Breast epithelium (tissue), 4 donors: ENCODE measurements at regions not wholly inside any gene's neighbourhood (a gene's known extent, or its start where the extent isn't known, plus 50 kb on each side); places are given as distances from the start of the nearest gene placed in this dataset.

Source experiments
- DNase-seq, 2 donors: peaks; one replicate each; pipeline ENCODE4 v3.0.0-alpha.2; 2019; ENCODE audit warnings: low spot score in 2 of 2
- H3K27ac ChIP-seq, 2 donors: fragments of 200-600 bp; sonication (generic) in 1 of 2; one replicate each; pipeline ENCODE4 v1.5.1; 2016 to 2019; ENCODE audit warnings: mild to moderate bottlenecking in 1 of 2
- H3K27me3 ChIP-seq, 2 donors: fragments of 200-600 bp; sonication (generic) in 1 of 2; one replicate each; pipeline versions ENCODE4 v1.5.1 to v1.6.0; 2017 to 2019; ENCODE audit warnings: control low read depth in 1 of 2, mild to moderate bottlenecking in 1 of 2
- H3K36me3 ChIP-seq: fragments of 200-600 bp; one replicate; pipeline ENCODE4 v1.5.1; 2019
- H3K4me1 ChIP-seq, 2 donors: fragments of 200-600 bp; sonication (generic); one replicate each; pipeline ENCODE4 v1.5.1; 2016 to 2019; ENCODE audit warnings: control low read depth in 1 of 2
- H3K4me3 ChIP-seq, 3 donors: fragments of 200-600 bp; sonication (generic); 1 replicate in 2 of 3; 2 replicates in 1 of 3; pipeline ENCODE4 v1.5.1; 2016 to 2019; ENCODE audit warnings: mild to moderate bottlenecking in 3 of 3, moderate library complexity in 2 of 3
- H3K9me3 ChIP-seq, 2 donors: fragments of 200-600 bp; sonication (generic) in 1 of 2; one replicate each; pipeline ENCODE4 v1.5.1; 2016 to 2019; ENCODE audit warnings: control low read depth in 1 of 2
- POLR2A ChIP-seq: fragments of 450-650 bp; IDR thresholded peaks from one replicate; pipeline ENCODE4 v1.6.1; 2016; ENCODE audit warnings: antibody characterized with exemption, mild to moderate bottlenecking, moderate library complexity
- POLR2AphosphoS5 ChIP-seq, 3 donors: sonication (generic); formaldehyde crosslinking; IDR thresholded peaks; one replicate each; pipeline ENCODE4 v1.6.1; 2017; ENCODE audit warnings: antibody characterized with exemption in 3 of 3
- intact Hi-C: fragments of 100-400 bp; cut with DNase I; formaldehyde crosslinking; loops from one replicate; pipeline ENCODE4 v1.15.1; 2023; ENCODE audit warnings: low total_unique reads
- TF ChIP-seq, protein P1 (sequence below), 3 donors: fragments of 450-650 bp; IDR thresholded peaks; one replicate each; pipeline ENCODE4 v1.5.1; 2016 to 2017; ENCODE audit warnings: antibody characterized with exemption in 3 of 3, mild to moderate bottlenecking in 3 of 3, moderate library complexity in 3 of 3

DNA sequence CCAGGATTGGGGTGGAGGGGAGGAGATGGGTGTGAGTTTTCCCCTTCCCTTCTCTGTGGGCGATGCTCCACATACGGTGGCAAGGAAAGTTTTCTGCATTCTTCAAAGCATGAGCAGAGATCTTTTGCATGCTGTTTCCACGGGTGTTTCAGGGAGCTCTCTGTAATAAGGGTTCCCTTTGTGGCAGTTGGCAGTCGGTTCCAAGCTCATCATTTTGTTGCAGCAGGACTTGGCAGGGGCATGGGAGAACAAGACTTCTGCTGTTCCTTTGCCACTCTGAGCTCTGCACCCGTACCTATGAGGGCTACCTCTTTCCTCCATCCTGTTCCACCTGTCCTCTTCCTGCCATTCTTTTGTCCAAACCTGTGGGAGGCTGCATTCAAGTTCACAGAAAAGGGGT, 71.3 kb upstream of the SPRED2 start:
- TF ChIP-seq POLR2AphosphoS5 (IDR thresholded peaks at IDR 0.05) (no peak), POLR2A (no peak)
- TF ChIP-seq, protein P1, sequence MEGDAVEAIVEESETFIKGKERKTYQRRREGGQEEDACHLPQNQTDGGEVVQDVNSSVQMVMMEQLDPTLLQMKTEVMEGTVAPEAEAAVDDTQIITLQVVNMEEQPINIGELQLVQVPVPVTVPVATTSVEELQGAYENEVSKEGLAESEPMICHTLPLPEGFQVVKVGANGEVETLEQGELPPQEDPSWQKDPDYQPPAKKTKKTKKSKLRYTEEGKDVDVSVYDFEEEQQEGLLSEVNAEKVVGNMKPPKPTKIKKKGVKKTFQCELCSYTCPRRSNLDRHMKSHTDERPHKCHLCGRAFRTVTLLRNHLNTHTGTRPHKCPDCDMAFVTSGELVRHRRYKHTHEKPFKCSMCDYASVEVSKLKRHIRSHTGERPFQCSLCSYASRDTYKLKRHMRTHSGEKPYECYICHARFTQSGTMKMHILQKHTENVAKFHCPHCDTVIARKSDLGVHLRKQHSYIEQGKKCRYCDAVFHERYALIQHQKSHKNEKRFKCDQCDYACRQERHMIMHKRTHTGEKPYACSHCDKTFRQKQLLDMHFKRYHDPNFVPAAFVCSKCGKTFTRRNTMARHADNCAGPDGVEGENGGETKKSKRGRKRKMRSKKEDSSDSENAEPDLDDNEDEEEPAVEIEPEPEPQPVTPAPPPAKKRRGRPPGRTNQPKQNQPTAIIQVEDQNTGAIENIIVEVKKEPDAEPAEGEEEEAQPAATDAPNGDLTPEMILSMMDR (IDR thresholded peaks at IDR 0.05) = no peak
- DNase-seq = no peak
- Histone ChIP-seq H3K4me1 (no peaks in the 10 kb centered on the region), H3K27me3 (no peaks in the 10 kb centered on the region), H3K27ac (no peak overlapping the region), H3K4me3 (no peak overlapping the region), H3K36me3 (no peaks in the 10 kb centered on the region), H3K9me3 (no peaks in the 10 kb centered on the region)
- intact Hi-C loops = no loop called here

DNA sequence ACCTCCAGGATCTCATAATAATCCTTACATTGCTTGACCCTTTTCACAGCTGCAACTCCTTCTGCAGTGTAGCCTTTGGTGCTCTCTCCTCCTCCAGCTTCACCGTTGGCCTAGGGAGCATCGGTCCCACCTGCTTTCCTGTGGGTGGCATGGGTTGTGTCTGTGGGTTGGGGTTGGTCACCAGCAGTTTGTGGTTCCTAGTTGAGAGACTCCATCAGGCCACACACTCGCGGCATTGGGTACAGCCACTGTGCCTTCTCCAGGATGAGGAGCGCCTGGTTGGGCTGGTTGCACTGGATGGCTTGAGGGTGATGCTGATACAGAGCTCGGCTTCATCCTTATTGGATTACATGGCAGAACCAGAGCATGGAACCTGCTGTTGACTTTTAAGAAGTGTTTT, 69.4 kb upstream of the SPRED2 start:
- no peak for TF ChIP-seq POLR2A
- TF ChIP-seq POLR2AphosphoS5 (IDR thresholded peaks at IDR 0.05) = no peak
- TF ChIP-seq, protein P1 (IDR thresholded peaks at IDR 0.05) = no peak
- no peaks in the 10 kb centered on the region for H3K36me3 ChIP-seq
- H3K4me3 ChIP-seq = no peak overlapping the region
- H3K27me3 ChIP-seq = no peaks in the 10 kb centered on the region
- intact Hi-C loops = no loop called here
- DNase-seq = no peak
- H3K9me3 ChIP-seq = no peaks in the 10 kb centered on the region
- H3K4me1 ChIP-seq = no peaks in the 10 kb centered on the region
- H3K27ac ChIP-seq = no peak overlapping the region

DNA sequence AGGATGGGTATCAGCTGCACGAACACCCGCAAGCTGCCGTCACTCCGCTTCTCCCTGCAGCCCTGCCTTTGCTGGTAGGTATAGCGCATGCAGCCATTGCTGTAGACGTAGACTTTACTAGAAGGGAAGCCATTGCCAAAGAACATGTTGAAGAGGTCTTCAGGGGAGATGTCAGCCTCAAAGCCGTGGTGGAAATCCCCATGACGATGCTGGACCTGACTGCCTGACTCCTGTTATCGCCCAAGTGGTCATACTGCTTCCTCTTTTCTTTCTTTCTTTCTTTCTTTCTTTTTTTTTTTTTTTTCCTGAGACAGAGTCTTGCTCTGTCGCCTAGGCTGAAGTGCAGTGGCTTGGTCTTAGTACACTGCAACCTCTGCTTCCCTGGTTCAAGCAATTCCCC, 68.7 kb upstream of the SPRED2 start:
- TF ChIP-seq POLR2A (no peak), POLR2AphosphoS5 (IDR thresholded peaks at IDR 0.05) (no peak)
- TF ChIP-seq, protein P1 (IDR thresholded peaks at IDR 0.05) = no peak
- intact Hi-C loops = no loop called here

DNA sequence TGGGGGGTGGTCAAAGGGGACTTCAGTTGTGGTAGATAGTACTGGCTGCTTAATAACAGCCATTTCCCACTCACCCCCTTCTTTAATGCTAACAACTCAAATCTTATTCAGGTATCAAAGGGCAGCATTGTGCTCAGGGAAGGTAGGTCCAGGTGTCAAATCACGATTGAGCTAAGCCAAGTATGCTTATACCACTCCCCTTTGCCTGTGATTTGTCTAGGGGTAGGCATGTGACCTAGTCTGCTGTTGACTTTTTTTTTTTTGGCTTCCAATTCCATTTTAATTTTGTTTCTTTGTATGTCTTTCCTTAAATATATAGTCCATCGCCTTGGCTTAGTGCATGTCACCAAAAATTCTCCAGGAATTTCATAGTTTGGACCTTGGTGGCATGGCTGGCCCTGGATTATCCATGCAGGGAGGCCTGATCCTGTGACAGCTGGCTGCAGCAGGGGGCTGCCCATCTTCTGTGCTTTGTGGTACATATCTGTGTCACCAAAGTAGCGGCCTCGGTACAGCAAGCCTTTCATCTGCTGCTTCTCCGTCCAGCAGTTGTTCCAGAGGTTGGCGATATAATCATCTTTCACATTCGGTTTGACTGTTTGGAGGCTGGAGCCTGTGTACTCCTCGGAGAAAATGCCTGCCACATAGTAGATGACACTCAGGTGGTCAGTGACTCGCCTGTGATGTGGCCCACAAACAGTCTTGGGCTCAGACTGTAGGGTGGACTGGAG, 68.1 kb upstream of the SPRED2 start:
- no peaks in the 10 kb centered on the region for H3K27me3 ChIP-seq
- H3K27ac ChIP-seq = no peak overlapping the region
- no peak overlapping the region for H3K4me3 ChIP-seq
- H3K36me3 ChIP-seq = no peaks in the 10 kb centered on the region
- TF ChIP-seq, protein P1 (IDR thresholded peaks at IDR 0.05) = no peak
- TF ChIP-seq POLR2A (no peak), POLR2AphosphoS5 (IDR thresholded peaks at IDR 0.05) (no peak)
- intact Hi-C loops = no loop called here
- H3K9me3 ChIP-seq = no peaks in the 10 kb centered on the region
- H3K4me1 ChIP-seq = no peaks in the 10 kb centered on the region
- DNase-seq = no peak

More for the DNA sequence above, 68.7 kb upstream of the SPRED2 start:
- H3K4me1 ChIP-seq = no peaks in the 10 kb centered on the region
- H3K36me3 ChIP-seq = no peaks in the 10 kb centered on the region
- no peak overlapping the region for H3K4me3 ChIP-seq
- DNase-seq = no peak
- no peaks in the 10 kb centered on the region for H3K27me3 ChIP-seq
- no peaks in the 10 kb centered on the region for H3K9me3 ChIP-seq
- H3K27ac ChIP-seq = no peak overlapping the region

DNA sequence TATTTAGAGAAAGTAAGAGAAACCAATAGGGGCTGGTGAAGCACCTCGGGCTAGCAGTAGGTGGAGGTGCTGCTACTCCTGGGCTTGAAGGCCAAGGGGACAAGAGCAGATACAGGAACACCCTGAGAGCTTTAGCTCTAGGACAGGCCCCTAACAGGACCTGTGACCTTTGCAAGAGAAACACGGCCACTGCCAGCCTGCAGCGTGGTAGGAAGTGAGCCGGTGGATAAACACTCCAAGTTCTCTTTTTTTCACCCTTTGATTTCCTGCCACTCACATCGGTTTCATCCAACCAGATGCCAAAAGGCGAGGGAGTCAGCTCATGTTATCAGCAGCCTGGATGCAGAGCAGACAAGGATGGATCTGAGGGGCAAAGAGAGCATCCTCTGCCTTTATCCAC, 66.8 kb upstream of the SPRED2 start:
- no peak for DNase-seq
- Histone ChIP-seq H3K27ac (no peak overlapping the region), H3K27me3 (no peaks in the 10 kb centered on the region), H3K9me3 (no peaks in the 10 kb centered on the region), H3K36me3 (no peaks in the 10 kb centered on the region), H3K4me3 (no peak overlapping the region), H3K4me1 (no peaks in the 10 kb centered on the region)
- TF ChIP-seq POLR2A (no peak), POLR2AphosphoS5 (IDR thresholded peaks at IDR 0.05) (no peak)
- TF ChIP-seq, protein P1 (IDR thresholded peaks at IDR 0.05) = no peak
- intact Hi-C loops = no loop called here
